DMS79 treated with DMSO at 0.1 percent for 48 hours (cell line): ENCODE measurements at regions not wholly inside any gene's neighbourhood (a gene's known extent, or its start where the extent isn't known, plus 50 kb on each side); places are given as distances from the start of the nearest gene placed in this dataset.
A peak's percentile ranks its signal among the peaks of the same experiment; 100 is the strongest.

ENCODE experiments used
- DNase-seq: peaks from one replicate; lab custom pipeline; 2025; lab: John Stamatoyannopoulos, UW

DNA sequence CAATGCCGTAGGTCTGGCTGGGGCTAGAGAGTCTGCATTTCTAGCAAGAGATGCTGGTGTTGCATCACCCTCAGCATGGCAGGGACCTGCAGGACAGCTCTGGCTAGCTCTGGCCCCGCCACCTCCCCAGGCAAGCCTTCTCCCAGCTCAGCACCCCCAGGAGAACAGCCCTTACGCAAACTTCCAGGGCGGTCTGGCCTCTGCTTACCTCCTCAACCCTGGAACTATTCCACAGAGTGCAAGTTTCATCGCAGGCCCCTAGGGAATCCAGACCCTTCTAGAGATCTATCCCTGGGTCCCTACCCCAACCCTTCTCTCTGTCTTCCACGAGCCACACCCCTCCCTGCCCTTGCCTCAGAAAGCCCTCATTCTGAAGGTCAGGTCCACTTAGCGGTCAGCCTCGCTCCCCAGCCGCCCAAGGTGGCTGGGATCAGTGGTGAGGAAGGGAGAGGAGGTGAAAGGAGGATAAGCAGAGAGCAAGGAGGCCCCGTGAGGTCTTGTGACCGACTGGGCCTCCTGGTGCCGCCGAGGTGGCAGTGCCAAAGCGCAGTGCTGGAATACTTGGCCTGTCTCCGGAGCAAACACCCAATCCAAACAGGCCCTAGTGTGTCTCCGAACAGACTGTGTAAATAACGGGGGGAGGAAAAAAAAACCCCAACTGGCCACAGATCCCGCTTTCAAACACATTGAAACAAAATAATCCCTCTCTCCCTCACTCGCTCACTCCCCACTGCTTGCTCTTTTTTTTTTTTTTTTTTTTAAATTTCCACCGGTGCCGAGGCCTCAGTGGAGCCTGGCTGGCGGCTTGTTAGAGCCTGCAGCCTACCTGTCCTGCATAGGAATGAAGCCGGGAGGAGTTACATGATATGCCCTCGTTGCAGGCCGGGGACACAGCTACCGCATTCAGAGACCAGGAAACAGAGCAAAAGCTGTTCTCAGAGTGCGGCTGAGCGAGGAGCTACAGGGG is 380.9 kb downstream of the SOX9 start:
- no peak for DNase-seq

DNA sequence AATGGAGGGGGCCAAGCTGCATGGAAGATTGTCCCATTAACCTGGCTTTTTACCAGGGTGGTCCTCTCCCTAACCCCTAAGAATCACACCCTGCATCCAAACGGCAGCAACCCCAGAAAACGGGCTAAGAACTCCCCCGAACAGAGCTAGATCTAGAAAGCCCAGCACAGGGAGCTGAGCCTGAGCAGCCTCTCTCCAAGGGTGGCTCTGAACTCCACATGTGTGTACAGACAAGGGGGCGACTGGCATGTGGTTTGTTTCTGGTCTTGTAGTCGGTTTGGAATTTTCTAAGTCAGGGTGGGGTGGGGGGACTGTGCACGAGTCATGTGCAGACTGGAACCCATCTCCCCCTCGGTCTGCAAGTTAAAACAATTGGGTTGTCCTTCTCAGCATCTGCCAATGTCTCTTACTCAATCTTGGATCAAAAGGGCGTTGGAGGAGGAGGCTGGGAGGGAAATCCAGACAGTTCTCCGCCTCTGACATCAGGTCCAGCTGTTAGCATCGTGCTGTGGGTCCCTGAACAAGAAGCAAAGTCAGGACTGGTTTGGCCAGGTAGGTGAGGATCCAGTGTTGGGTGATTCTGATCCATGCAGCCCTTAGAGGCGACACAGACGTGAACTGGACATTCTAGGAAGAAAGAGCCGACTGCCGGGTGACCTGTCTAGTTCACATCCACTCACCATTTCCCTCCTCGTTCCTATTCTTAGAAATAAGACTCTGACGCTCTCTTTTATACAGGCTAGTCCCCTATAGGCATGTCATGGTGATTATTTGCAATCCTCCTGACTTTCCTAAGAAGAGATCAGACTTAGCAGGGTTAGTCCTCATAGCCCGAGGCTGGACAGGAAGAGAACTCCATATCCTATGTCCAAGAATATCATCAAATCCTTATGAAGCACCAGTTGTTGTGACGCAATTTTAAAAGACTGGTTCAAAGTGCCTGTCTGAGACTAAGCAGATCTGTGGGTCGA is 381.8 kb downstream of the SOX9 start:
- DNase-seq, result no peak

DNA sequence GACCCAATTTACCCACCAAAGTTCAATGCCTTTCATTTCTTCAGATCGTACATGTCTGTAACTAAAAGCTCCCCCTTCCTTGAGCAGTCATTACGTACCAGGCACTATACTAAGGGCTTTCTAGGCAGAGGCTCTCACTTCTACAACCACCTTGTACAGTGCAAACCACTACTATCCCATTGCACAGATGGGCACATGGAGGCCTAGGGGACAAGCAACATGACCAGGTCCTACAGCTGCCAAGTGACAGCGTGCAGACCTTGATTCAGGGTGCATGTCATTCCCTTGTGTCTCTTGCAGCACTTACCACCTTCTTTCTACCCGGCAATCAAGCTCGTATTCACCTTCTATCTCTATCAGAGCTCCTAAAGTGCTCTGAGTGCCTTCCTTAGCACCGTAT is 382.7 kb downstream of the SOX9 start:
- DNase-seq, result no peak

DNA sequence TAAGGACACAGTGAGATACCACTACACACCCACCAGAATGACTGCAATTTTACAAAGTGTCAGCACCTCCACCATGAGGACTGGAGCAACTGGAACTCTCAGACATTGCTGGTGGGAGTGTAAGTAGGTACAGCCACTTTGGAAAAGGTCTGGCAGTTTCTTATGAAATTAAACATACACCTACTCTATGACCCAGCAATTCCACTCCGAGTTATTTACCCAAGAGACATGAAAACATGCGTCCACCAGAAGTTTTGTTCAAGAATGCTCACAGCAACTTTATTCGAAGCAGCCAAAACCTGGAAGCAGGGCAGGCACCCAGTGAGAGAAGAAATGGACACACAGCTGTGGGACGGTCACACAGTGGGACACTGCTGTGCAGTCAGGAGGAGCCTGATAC is 384.0 kb downstream of the SOX9 start:
- no peak for DNase-seq

DNA sequence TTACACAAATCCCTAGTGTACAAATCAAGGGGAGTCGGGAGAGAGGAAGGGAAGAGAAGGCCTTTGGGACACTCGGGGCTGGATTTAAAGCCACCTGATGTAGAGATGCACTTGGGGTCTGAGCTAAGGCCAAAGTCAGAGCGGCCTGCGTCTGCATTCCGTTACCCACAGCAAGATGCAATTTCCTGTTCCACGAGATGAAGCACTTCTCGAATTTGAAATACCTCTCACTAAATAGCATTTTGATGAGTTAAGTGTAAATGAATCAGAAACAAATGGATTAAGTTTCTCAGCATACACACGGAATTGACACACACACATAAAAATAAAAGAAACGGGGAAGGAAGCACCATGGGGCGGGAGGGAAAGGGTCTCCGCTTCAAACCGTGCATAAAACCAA is 386.0 kb downstream of the SOX9 start:
- no peak for DNase-seq

DNA sequence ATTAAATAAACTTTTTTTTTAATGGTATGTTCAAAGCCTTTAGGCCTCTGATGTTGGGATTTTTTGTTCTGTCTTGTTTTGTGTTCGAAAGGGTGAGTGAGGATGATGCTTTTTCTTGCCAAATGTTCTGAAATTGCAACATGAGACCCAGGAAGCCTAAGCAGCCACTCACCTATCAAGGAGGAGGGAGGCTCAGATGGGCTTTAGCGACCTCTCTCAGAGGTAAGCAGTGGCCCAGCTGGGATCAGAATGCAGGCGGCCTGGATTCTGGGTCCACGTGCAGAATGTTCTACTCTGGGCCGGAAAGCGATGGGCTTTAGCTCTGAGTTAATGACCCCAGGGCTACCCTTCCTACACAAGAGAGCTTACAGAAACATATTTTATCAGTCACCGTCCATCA is 386.6 kb downstream of the SOX9 start:
- DNase-seq, result no peak

DNA sequence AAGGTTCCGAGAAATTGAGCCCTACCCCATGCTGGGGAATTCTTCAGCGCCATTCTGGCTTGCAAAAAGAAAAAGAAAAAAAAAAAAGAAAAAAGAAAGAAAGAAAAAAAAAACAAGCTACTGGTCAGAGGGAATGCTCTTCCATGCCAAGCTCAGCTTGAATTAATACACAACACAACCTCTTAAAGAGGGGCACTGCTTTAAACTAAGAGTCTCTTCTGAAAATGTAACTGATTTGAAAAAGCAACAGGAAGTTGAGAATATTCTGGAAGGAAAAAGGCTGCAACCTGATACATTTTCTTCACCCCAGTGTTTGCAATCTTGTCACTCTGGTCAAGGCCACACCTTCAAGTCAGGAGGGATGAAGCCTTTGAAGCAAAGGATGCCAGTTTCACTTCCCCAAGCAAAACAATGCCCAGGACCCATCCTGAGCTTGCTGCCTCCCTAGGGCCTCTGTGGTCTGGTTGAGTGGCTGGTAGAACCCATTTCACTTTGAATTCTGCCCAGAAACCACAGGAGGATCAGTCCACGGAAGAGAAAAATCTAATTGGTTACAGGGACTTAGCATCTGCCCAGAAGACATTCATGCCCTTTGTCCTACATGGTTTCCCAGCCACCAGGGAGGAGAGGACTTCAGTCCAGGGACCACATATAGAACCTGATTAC is 389.7 kb downstream of the SOX9 start:
- DNase-seq, result peak; percentile 71

DNA sequence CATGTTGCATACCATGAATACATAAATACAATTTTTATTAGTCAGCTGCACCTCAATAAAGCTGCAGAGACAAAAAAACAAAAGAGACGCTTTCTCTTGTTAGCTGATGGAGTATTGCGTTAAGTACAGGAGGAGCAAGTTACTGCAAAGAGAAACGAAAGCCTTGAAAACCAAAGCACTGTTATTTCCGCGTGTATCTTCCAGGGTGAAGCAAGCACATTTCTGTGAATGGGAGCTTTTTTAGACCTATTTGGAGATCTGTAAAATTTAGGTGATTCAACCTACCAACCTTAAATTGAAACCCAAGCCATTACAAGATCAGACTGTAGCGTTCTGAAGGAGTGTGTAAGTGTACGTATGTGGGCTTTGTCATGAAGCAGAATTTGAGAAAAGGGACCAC is 390.4 kb downstream of the SOX9 start:
- peak; percentile 13 for DNase-seq

DNA sequence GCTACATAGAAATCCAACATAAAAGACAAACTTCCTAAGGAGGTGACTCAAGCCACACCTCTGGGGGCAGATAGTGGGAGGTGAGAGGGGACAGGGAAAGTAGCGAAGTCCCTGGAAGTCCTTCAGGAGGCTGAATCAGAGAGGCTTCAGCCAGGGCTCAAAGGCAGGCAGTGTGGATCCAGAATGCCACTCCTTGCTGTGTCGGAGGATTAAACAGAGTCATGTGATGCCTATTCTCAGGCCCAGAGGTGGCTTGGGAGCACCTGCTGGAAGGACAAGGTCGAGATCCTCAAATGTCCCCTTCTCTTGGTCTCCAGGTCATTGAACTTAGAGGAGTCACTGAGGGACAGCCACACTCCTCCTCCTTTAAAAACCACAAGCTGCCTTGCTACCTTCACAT is 391.1 kb downstream of the SOX9 start:
- DNase-seq, result no peak

DNA sequence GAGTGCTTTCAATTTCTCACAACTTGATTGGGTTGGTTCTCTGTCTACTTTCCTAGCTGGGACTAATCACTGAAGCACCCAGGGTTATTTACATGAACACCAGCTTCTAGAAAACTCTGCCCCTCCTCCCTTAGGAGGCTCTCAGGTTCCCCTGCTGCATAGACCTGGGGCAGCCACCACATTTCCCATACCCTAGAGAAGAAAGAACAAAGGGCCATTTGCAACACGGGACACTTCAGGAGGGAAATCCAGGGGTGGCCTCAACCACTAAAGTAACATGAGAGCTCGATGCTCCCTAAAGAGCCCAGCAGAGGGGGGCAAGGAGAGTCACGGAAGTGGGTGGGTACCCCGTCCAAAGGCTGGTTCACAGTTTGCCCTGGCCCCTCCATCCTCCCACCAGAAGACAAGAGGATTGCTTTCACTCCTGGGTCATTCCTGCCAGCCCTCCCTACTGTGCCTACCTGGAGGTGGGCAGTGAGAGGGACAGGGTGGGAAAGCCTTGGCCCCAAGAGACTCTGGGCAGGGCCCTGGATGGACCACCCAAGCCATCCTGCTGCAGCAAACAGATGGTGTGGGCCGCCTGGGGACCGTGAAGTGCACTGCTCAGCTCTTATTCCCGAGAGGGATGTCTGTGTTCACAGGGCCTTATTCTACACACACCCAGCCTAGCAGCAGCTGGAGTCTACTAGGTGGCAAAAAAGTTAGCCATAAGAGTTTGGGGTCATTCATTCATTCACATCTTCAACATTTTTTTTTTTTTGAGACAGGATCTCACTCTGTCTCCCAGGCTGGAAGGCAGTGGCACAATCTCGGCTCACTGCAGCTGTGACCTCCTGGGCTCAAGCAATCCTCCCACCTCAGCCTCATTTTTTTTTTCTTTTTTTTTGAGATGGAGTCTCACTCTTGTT is 392.1 kb downstream of the SOX9 start:
- no peak for DNase-seq

DNA sequence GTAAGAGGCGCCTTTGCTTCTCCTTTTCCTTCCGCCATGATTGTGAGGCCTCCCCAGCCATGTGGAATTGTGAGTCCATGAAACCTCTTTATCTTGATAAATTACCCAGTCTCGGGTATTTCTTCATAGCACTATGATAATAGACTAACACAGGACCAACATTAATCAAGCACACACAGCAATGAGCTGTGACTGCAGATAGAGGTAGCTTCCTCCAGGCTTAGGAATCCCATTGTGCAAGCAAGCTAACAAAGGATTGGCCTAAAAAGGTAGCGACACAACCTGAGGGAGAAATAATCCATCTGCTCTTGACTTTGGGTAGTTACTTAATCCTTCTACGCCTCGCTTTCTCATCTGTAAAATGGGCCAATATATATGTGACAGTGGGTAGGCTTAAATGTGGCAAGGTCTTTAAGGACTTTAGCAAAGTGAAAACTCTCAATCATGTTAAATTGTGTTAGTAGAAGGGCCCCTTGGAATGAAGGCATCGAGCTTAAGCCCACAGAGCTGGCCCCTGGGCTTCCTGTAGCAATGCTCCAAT is 393.6 kb downstream of the SOX9 start:
- no peak for DNase-seq

DNA sequence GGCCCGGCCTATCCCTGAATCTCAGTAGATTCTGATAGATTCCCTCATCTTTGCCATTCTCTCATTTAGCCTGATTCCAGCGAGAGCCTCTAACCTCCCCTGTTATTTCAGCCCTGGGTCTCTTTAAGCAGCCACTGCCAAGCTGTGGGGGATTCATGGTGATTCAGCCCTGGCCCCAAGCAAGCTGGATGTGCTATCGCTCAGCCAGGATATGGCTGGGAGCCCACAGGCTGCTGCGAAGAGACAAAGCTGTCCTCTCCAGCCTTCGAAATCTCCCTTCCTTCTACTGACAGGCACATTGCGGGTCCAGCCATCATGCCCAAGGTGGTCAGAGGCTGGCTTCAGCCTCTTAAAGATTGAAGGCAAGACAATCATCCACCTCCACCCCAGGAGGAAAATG is 394.1 kb downstream of the SOX9 start:
- DNase-seq, result no peak

DNA sequence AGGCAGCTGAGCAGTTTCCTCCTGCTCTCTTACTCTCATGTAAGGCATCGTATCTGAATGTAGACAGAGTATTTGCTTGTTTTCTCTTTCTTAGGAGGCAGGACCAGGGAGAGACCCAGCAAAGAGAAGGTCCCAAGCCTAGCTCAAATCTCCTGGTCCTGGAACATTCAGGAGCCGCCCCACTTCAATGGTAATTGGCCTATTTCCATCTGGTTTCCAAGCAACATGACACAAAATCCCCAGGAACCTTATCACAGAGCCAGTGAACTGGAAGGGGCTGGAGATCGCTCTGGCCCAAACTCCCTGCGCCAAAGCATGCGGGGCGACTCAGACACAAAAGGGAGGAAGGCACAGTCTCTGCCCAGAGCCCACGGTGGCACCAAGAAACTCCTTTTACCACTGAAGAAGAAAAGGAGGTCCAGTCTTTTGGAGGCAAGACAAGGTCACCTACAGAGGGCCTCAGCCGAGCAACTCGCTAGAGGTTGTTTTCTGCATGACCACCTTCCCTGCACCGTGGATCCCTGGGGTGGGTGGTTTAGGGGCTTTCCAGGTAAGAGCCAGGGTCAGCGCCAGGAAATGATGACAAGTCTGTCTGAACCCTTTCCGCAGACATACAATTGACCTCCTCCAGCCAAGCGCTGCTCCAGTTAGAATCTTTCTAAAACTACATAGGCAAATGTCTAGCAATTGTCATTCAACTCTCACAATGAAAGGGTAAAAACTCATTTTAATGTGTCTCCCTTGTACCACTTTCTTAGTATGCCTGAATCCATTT is 394.7 kb downstream of the SOX9 start:
- peak; percentile 80 for DNase-seq

DNA sequence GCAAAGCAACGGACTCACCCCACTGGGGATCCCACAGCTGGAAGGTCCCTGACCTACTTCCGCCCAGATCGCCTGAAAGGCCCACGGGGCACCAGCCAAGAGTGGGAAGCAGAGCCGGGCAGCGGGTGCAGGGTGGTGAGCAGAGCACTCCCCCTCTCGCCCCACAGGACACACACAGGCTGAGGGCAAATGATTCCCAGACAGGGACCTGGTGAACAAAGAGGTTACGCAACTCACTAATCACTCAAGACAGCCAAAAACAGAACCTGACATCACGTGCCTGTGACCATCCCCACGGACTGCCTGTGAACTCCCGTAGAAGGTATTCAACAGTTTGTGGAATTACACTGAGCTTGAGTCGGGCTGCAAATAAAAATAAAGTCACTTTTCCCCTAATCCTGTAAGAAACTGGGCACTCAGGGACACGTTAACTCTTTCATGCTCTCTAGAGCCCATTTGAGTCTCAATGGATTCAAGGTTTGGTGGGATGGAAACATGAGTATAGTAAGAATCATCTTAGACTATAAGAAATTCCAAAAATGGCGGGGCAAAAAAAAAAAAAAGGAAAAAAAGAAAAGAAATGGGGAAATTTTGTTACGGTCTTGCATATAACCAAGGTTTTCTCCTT is 396.1 kb downstream of the SOX9 start:
- no peak for DNase-seq

DNA sequence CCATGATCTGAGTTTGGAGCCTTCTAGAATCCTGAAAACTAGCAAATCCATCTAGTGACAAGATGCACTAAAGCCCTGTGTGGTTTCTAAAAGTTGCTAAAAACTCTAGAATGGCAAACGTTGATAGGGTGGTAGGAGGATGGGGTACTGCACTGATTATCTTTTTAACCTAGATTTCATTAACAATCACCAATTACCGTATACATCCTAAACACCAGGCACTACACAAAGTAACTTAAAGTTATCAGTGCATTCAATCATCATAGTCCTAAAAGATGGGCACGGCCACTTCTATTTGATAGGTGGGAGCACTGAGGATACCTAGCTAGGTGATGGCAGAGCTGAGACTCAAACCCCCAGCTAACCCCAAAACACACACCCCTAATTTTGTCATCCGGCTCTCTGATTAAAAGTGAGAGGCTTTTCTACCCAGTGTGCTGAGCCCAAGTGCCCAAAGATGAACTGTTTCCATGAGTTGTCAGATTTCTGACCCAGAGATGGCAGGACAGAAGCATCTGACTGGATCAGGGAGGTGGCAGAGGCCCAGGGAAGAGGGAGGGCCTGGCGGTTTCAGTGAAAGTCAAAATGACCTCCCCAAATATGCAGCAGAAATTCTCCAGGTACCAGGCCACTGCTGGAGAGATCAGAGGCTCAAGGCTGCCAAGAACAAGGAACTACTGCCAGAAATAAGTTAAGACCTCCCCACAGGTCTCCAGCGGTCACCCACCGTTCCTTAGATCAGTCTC is 396.8 kb downstream of the SOX9 start:
- no peak for DNase-seq

DNA sequence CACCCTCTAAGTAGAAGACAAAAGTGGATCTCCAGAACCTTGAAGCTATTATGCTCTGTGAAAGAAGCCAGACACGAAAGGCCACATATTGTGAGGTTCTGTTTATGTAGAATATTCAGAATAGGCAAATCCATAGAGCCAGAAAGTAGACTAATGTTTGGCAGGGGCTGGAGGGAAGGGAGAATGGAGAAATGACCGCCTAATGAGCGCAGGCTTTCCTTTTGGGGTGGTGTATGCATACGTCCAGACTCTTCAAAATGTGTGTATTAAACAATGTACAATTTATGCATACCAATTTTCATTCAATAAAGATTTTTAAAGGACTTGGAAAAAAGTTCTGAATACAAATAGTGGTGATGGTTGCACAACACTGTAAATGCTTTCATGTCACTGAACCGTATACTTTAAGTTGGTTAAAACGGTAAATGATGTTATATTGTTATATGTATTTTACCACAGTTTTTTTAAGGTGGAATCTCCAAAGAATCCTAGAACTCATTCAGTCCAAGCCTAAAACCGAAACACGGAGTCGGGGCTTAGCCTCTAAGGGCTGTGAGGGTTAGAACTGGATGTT is 397.4 kb downstream of the SOX9 start:
- no peak for DNase-seq

DNA sequence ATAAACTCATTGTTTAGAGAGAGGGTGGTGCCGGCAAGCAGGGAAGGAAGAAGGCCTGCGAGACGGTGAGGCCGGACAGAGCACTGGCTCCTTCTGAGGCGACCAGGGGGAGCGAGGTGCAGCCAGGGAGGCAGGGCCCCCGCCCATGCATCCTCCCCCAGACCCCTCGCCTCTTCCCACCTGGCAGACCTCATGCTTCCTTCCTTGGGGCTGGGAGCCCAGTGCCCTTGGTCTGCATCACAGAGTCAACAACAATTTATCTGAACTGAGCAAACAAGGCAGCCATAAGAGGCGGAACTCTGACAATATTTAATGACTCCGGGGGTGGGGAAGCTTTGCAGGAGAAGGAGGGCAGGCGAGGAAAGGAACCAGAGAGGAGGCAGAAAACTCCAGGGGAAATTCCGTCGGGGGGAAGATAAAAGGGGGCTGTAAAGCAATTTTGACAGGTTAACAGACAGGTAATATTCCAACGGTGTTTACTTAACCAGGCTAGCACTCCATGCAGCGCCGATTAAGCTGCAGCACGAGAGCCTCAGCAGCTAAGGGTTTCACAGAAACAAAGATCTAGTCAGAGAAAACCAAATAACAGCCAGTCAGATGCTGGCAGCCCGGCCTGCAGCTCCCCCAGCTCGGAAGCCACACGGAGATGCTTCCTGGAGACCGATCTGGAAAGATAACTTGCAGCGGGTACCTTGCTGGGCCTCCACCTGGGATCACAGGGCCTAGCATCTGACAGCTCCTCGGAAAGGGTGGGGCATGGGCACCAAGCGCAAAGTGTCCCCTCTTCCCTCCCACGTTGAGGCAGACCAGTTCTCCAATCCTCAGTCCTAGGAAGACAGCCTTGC is 398.2 kb downstream of the SOX9 start:
- peak; percentile 50 for DNase-seq

DNA sequence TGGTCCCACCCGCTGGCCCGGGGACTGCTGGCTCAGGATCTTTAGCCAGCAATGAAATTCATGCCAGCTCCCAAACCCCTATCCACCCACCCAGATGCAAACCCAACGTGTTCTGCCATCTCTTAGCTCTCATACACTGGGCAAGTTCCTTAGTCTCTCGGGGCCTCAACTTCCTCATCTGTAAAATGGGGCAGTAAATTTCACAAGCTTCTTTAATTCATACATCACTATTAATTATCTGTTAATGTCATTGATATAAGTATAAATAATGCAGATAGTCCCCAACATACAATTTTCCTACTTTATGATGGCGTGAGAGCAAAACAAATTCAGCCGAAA is 398.7 kb downstream of the SOX9 start:
- DNase-seq, result no peak
